KMS-11 (cell line): ENCODE measurements at regions not wholly inside any gene's neighbourhood (a gene's known extent, or its start where the extent isn't known, plus 50 kb on each side); places are given as distances from the start of the nearest gene placed in this dataset.
"Not testable (repeated sequence)": the region's sequence is repeated elsewhere in the genome, so short reads cannot be mapped to it uniquely, and the experiment has no call there.

Experiments used
- H2AFZ ChIP-seq: fragments of 200-600 bp; sonication (generic); 2 replicates; pipeline ENCODE4 v1.6.1; 2016; ENCODE audit warnings: antibody characterized with exemption, mixed run types, low read depth
- H3K27ac ChIP-seq: fragments of 200-600 bp; sonication (generic); 2 replicates; pipeline ENCODE4 v1.6.1; 2016; ENCODE audit warnings: mild to moderate bottlenecking, mixed run types
- H3K27me3 ChIP-seq: fragments of 200-600 bp; sonication (generic); 2 replicates; pipeline ENCODE4 v1.6.1; 2017; ENCODE audit warnings: mild to moderate bottlenecking, low read depth, mixed run types, moderate library complexity; ENCODE audit not compliant: insufficient read depth
- H3K36me3 ChIP-seq: fragments of 200-600 bp; sonication (generic); 2 replicates; pipeline ENCODE4 v1.6.1; 2017; ENCODE audit warnings: mild to moderate bottlenecking, mixed run types; ENCODE audit not compliant: insufficient read depth
- H3K4me1 ChIP-seq: fragments of 200-600 bp; sonication (generic); 2 replicates; pipeline ENCODE4 v1.6.1; 2016; ENCODE audit warnings: mild to moderate bottlenecking, low read depth, mixed run types; ENCODE audit not compliant: poor library complexity, severe bottlenecking
- H3K4me2 ChIP-seq: fragments of 200-600 bp; sonication (generic); 2 replicates; pipeline ENCODE4 v1.7.0; 2016; ENCODE audit warnings: mild to moderate bottlenecking, mixed run types
- H3K4me3 ChIP-seq: fragments of 200-600 bp; sonication (generic); IDR thresholded peaks from 2 replicates; pipeline ENCODE4 v1.6.1; 2017; ENCODE audit warnings: low read depth, low read length, mixed read lengths; ENCODE audit not compliant: insufficient read depth
- H3K79me2 ChIP-seq: fragments of 200-600 bp; sonication (generic); 2 replicates; pipeline ENCODE4 v1.6.1; 2016; ENCODE audit warnings: low read depth, mixed run types; ENCODE audit not compliant: insufficient read depth
- H3K9ac ChIP-seq: fragments of 200-600 bp; sonication (generic); 2 replicates; pipeline ENCODE4 v1.6.1; 2016; ENCODE audit warnings: mild to moderate bottlenecking, mixed run types
- H4K20me1 ChIP-seq: fragments of 200-600 bp; sonication (generic); 2 replicates; pipeline ENCODE4 v1.6.1; 2016; ENCODE audit warnings: mild to moderate bottlenecking, mixed run types; ENCODE audit not compliant: insufficient read depth
- CTCF ChIP-seq: fragments of 200-600 bp; sonication (generic); conservative IDR thresholded peaks from 2 replicates; pipeline ENCODE4 v1.6.1; 2017; ENCODE audit warnings: low read depth, mild to moderate bottlenecking, antibody characterized with exemption, low read length, moderate library complexity, mixed read lengths

- H3K36me3 ChIP-seq: no peaks in the 10 kb centered on the region
Observed at GRCh38 chr12:66813137-66813892, 134.4 kb upstream of the GRIP1 start.

GRCh38 chr12:66819587-66819986 is 140.7 kb upstream of the GRIP1 start:
- no peak overlapping the region for H3K4me2 ChIP-seq
- no peak overlapping the region for H2AFZ ChIP-seq
- no peak overlapping the region for H3K27ac ChIP-seq
- H3K9ac ChIP-seq: no peak overlapping the region
- TF ChIP-seq CTCF: no peak
- H3K27me3 ChIP-seq: no peaks in the 10 kb centered on the region
- H3K4me1 ChIP-seq: no peaks in the 10 kb centered on the region
- H4K20me1 ChIP-seq: no peaks in the 10 kb centered on the region
- H3K79me2 ChIP-seq: no peaks in the 10 kb centered on the region
- H3K36me3 ChIP-seq: no peaks in the 10 kb centered on the region
- H3K4me3 ChIP-seq: no peak overlapping the region

More at GRCh38 chr12:66813137-66813892, 134.4 kb upstream of the GRIP1 start:
- H3K4me2 ChIP-seq: no peak overlapping the region
- no peak overlapping the region for H3K27ac ChIP-seq
- TF ChIP-seq CTCF: no peak
- no peaks in the 10 kb centered on the region for H3K79me2 ChIP-seq
- H3K27me3 ChIP-seq: no peaks in the 10 kb centered on the region
- H4K20me1 ChIP-seq: no peaks in the 10 kb centered on the region
- no peak overlapping the region for H3K4me3 ChIP-seq
- H3K9ac ChIP-seq: no peak overlapping the region
- H2AFZ ChIP-seq: no peak overlapping the region
- no peaks in the 10 kb centered on the region for H3K4me1 ChIP-seq

- Histone ChIP-seq H3K4me2 (no peak overlapping the region), H3K4me1 (no peaks in the 10 kb centered on the region), H2AFZ (no peak overlapping the region), H3K27ac (no peak overlapping the region), H3K4me3 (no peak overlapping the region), H3K9ac (no peak overlapping the region), H4K20me1 (no peaks in the 10 kb centered on the region), H3K36me3 (no peaks in the 10 kb centered on the region), H3K79me2 (no peaks in the 10 kb centered on the region), H3K27me3 (no peaks in the 10 kb centered on the region)
- TF ChIP-seq CTCF: no peak
Observed at GRCh38 chr12:66822961-66823360, 144.1 kb upstream of the GRIP1 start.

GRCh38 chr12:66823857-66824570 is 145.1 kb upstream of the GRIP1 start:
- no peak overlapping the region for H3K9ac ChIP-seq
- no peak for TF ChIP-seq CTCF
- H3K4me1 ChIP-seq: no peaks in the 10 kb centered on the region
- no peaks in the 10 kb centered on the region for H3K79me2 ChIP-seq
- H2AFZ ChIP-seq: no peak overlapping the region
- H3K36me3 ChIP-seq: no peaks in the 10 kb centered on the region
- H3K27ac ChIP-seq: no peak overlapping the region
- no peaks in the 10 kb centered on the region for H3K27me3 ChIP-seq
- no peak overlapping the region for H3K4me2 ChIP-seq
- no peaks in the 10 kb centered on the region for H4K20me1 ChIP-seq
- H3K4me3 ChIP-seq: no peak overlapping the region

- not testable (repeated sequence) for H3K27ac ChIP-seq, H3K4me1 ChIP-seq, H4K20me1 ChIP-seq, H3K9ac ChIP-seq, H3K79me2 ChIP-seq, H3K4me2 ChIP-seq, H3K27me3 ChIP-seq, H2AFZ ChIP-seq, H3K36me3 ChIP-seq, H3K4me3 ChIP-seq
Observed at GRCh38 chr12:66825921-66826320, 147.0 kb upstream of the GRIP1 start.
